IMR-90 (cell line): ENCODE measurements at regions not wholly inside any gene's neighbourhood (a gene's known extent, or its start where the extent isn't known, plus 50 kb on each side); places are given as distances from the start of the nearest gene placed in this dataset.

Source experiments
- ATAC-seq: fragments of 200-7000 bp; cut with Tn5 transposase; 2 replicates; pipeline ENCODE4 v1.9.1; 2020; ENCODE audit warnings: low read depth, mild to moderate bottlenecking, moderate library complexity
- BruUV-seq: library from RNA; stranded (reverse); fragments of 400-500 nt; replicated peaks from 2 replicates; lab custom pipeline; 2021; lab: Mats Ljungman, UMichigan
- CTCF ChIA-PET: fragments of 300-600 bp; formaldehyde crosslinking; extraction: SDS; loops from one replicate; lab custom pipeline; 2021; ENCODE audit warnings: antibody characterized with exemption; lab: Yijun Ruan, JAX
- POLR2A ChIA-PET: fragments of 300-600 bp; sonication (Branson Sonifier 250); formaldehyde crosslinking; loops from one replicate; lab custom pipeline; 2022; ENCODE audit warnings: antibody characterized with exemption; ENCODE audit not compliant: unreplicated experiment; lab: Charles Lee
- DNase-seq: peaks from one replicate; pipeline ENCODE4 v3.0.0; 2013
- H2AFZ ChIP-seq: replicated peaks from 2 replicates; pipeline ENCODE3; 2013; ENCODE audit warnings: low read length, mild to moderate bottlenecking; ENCODE audit not compliant: poor library complexity
- H2AK5ac ChIP-seq: 2 replicates; pipeline ENCODE4 v1.6.1; 2013; ENCODE audit warnings: low read depth, low read length, inconsistent platforms
- H2AK9ac ChIP-seq: replicated peaks from 2 replicates; pipeline ENCODE3; 2013; ENCODE audit warnings: mild to moderate bottlenecking, low read depth, low read length, moderate library complexity; ENCODE audit not compliant: poor library complexity
- H2BK120ac ChIP-seq: 2 replicates; pipeline ENCODE4 v1.6.1; 2013; ENCODE audit warnings: low read depth, low read length, inconsistent platforms
- H2BK15ac ChIP-seq: 3 replicates; pipeline ENCODE4 v1.6.1; 2013; ENCODE audit warnings: low read depth, low read length, inconsistent platforms
- H2BK20ac ChIP-seq: 2 replicates; pipeline ENCODE4 v1.6.1; 2013; ENCODE audit warnings: low read depth, mild to moderate bottlenecking, inconsistent platforms, low read length, moderate library complexity
- H2BK5ac ChIP-seq: 2 replicates; pipeline ENCODE4 v1.6.1; 2013; ENCODE audit warnings: mild to moderate bottlenecking, low read depth, low read length, inconsistent platforms; ENCODE audit not compliant: poor library complexity, severe bottlenecking
- H3K14ac ChIP-seq: replicated peaks from 2 replicates; pipeline ENCODE4 v1.6.1; 2013; ENCODE audit warnings: low read depth, low read length, inconsistent platforms
- H3K18ac ChIP-seq: 2 replicates; pipeline ENCODE4 v1.6.1; 2013; ENCODE audit warnings: low read depth, low read length, control low read depth
- H3K23ac ChIP-seq: 2 replicates; pipeline ENCODE4 v1.6.1; 2013; ENCODE audit warnings: low read depth, low read length, inconsistent platforms
- H3K27ac ChIP-seq: 2 replicates; pipeline ENCODE4 v1.5.1; 2013; ENCODE audit warnings: mild to moderate bottlenecking, control low read depth, low read length; ENCODE audit not compliant: insufficient read depth
- H3K27me3 ChIP-seq: 2 replicates; pipeline ENCODE4 v1.6.1; 2013; ENCODE audit warnings: low read length; ENCODE audit not compliant: control insufficient read depth, insufficient read depth
- H3K36me3 ChIP-seq: 2 replicates; pipeline ENCODE4 v1.6.1; 2013; ENCODE audit warnings: low read length, mixed read lengths; ENCODE audit not compliant: control insufficient read depth, insufficient read depth
- H3K4ac ChIP-seq: 2 replicates; pipeline ENCODE4 v1.6.1; 2013; ENCODE audit warnings: low read depth, low read length, inconsistent platforms
- H3K4me1 ChIP-seq: 2 replicates; pipeline ENCODE4 v1.6.1; 2013; ENCODE audit warnings: low read length, mixed read lengths; ENCODE audit not compliant: control insufficient read depth, insufficient read depth
- H3K4me2 ChIP-seq: 2 replicates; pipeline ENCODE4 v1.6.1; 2013; ENCODE audit warnings: low read depth, mild to moderate bottlenecking, control low read depth, low read length, moderate library complexity
- H3K4me3 ChIP-seq: 2 replicates; pipeline ENCODE4 v1.5.1; 2013; ENCODE audit warnings: low read depth, mild to moderate bottlenecking, control low read depth, low read length, moderate library complexity; ENCODE audit not compliant: insufficient read depth
- H3K56ac ChIP-seq: 2 replicates; pipeline ENCODE4 v1.6.1; 2013; ENCODE audit warnings: low read length, inconsistent platforms; ENCODE audit not compliant: insufficient read depth; ENCODE audit errors: extremely low read depth
- H3K79me1 ChIP-seq, 2 experiments: 2 replicates each; pipeline ENCODE4 v1.6.1; 2013; ENCODE audit warnings: low read length in 2 of 2, inconsistent platforms in 1 of 2, low read depth in 1 of 2
- H3K9ac ChIP-seq: 2 replicates; pipeline ENCODE4 v1.6.1; 2013; ENCODE audit warnings: low read depth, low read length, control low read depth
- H3K9me1 ChIP-seq: 2 replicates; pipeline ENCODE4 v1.6.1; 2013; ENCODE audit warnings: low read length, inconsistent platforms; ENCODE audit not compliant: insufficient read depth
- H3K9me3 ChIP-seq: 2 replicates; pipeline ENCODE4 v1.6.1; 2013; ENCODE audit warnings: low read length; ENCODE audit not compliant: control insufficient read depth, insufficient read depth
- H4K20me1 ChIP-seq: 2 replicates; pipeline ENCODE4 v1.6.1; 2013; ENCODE audit warnings: low read length, inconsistent platforms; ENCODE audit not compliant: insufficient read depth
- H4K5ac ChIP-seq: 2 replicates; pipeline ENCODE4 v1.6.1; 2013; ENCODE audit warnings: mild to moderate bottlenecking, low read depth, low read length, control low read depth
- H4K8ac ChIP-seq, 2 experiments: 2 replicates each; pipeline ENCODE4 v1.6.1; 2013; ENCODE audit warnings: low read depth in 2 of 2, low read length in 2 of 2, control low read depth in 1 of 2, inconsistent platforms in 1 of 2
- H4K91ac ChIP-seq: 2 replicates; pipeline ENCODE4 v1.6.1; 2013; ENCODE audit warnings: low read depth, low read length, inconsistent platforms; ENCODE audit not compliant: insufficient read depth
- BHLHE40 ChIP-seq: fragments of 150-350 bp; IDR thresholded peaks from 2 replicates; pipeline ENCODE4 v1.6.1; 2016; ENCODE audit warnings: mild to moderate bottlenecking, low read depth, low read length
- CEBPB ChIP-seq: IDR thresholded peaks from 2 replicates; pipeline ENCODE4 v1.6.1; 2012; ENCODE audit warnings: low read depth, low read length, improper control_type of control experiment
- MAFK ChIP-seq: IDR thresholded peaks from 2 replicates; pipeline ENCODE4 v1.6.1; 2012; ENCODE audit warnings: low read depth, low read length, improper control_type of control experiment
- MXI1 ChIP-seq: IDR thresholded peaks from 2 replicates; pipeline ENCODE4 v1.6.1; 2012; ENCODE audit warnings: low read depth, mild to moderate bottlenecking, low read length, moderate library complexity, borderline replicate concordance
- NFE2L2 ChIP-seq: fragments of 150-350 bp; IDR thresholded peaks from 2 replicates; pipeline ENCODE4 v1.6.1; 2016; ENCODE audit warnings: low read depth, mild to moderate bottlenecking, low read length
- RAD21 ChIP-seq: IDR thresholded peaks from 2 replicates; pipeline ENCODE4 v1.6.1; 2012; ENCODE audit warnings: low read length, improper control_type of control experiment
- RCOR1 ChIP-seq: IDR thresholded peaks from 2 replicates; pipeline ENCODE4 v1.6.1; 2012; ENCODE audit warnings: mild to moderate bottlenecking, low read length, improper control_type of control experiment; ENCODE audit not compliant: insufficient replicate concordance
- SMC3 ChIP-seq: fragments of 150-350 bp; IDR thresholded peaks from 2 replicates; pipeline ENCODE4 v1.6.1; 2016; ENCODE audit warnings: low read depth, mild to moderate bottlenecking, antibody characterized with exemption, low read length, moderate library complexity
- WGBS, 2 experiments: methylation state at CpG; one replicate each; pipeline versions ENCODE4 v1.1.5 to v1.1.7; 2013; ENCODE audit warnings: missing lambda C conversion rate in 2 of 2; ENCODE audit not compliant: insufficient read length in 1 of 2; ENCODE audit errors: extremely low coverage in 2 of 2; 5-methylcytosine and 5-hydroxymethylcytosine counted together
- dilution Hi-C: fragments of 300-500 bp; cut with HindIII; formaldehyde crosslinking; loops from one replicate; pipeline ENCODE4 v1.14.3; 2018; ENCODE audit warnings: low sequenced_read_pairs; ENCODE audit not compliant: unreplicated experiment
- in situ Hi-C: fragments of 300-500 bp; cut with MboI; formaldehyde crosslinking; loops from 3 replicates; pipeline ENCODE4 v1.14.3; 2019; ENCODE audit warnings: low sequenced_read_pairs, inconsistent platforms, mixed read lengths
- intact Hi-C: fragments of 100-400 bp; cut with micrococcal nuclease; formaldehyde crosslinking; loops from 2 replicates; pipeline ENCODE4 v1.10.0; 2022
- TF ChIP-seq, protein P1 (sequence below): fragments of 150-350 bp; IDR thresholded peaks from 2 replicates; pipeline ENCODE4 v1.6.1; 2017; ENCODE audit warnings: mild to moderate bottlenecking, antibody characterized with exemption, low read length, low read depth

DNA sequence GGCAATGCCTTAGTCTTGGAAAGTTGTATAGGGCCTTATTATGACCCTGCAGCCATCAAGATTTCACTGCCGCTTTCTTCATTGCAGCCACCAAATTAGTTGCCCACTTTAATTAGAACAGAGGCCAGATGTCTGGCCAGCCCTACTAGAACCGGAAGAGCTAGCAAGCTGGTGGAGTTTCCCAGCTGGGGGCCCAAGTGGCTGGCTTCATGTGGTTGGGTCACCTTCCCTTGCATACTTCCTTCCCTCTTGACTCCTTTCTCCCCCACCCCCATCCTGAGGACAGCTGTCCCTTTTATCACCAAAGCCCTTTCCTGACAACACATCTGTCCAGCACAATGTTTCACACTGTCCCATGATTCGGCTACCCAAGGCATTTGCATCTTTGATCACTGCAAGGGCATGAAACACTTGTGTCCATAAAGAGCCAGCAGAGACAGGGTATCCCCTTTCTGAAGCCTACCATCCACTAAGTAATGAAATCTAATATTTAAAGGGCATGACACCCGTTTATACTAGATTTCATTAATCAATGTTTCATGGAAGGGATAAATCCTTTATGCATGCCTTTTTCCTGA lies 187.2 kb downstream of the BCL11A start:
- ATAC-seq (no peak), DNase-seq (no peak)
- dilution Hi-C loops (no loop called here), in situ Hi-C loops (no loop called here), intact Hi-C loops (no loop called here)
- POLR2A ChIA-PET, result interaction anchor here (0.6 kb wide), 1 partner anchor 106 kb away, joined by 3 read pairs; no protein-coding TSS in a partner anchor
- Histone ChIP-seq H3K4me3 (no peak overlapping the region), H4K20me1 (no peaks in the 10 kb centered on the region), H2BK5ac (no peak overlapping the region), H2BK20ac (no peak overlapping the region), H2BK120ac (no peak overlapping the region), H3K27ac (no peak overlapping the region), H4K91ac (no peak overlapping the region), H2AK5ac (no peak overlapping the region), H3K36me3 (no peaks in the 10 kb centered on the region), H3K4ac (no peak overlapping the region), H3K14ac (no peak overlapping the region), H3K9me3 (no peaks in the 10 kb centered on the region), H2BK15ac (no peak overlapping the region), H3K9me1 (no peaks in the 10 kb centered on the region), H3K23ac (no peak overlapping the region), H3K4me2 (no peak overlapping the region), H3K79me1 (no peaks in the 10 kb centered on the region), H3K9ac (no peak overlapping the region), H3K4me1 (no peaks in the 10 kb centered on the region), H4K5ac (no peak overlapping the region), H4K8ac (no peak overlapping the region), H2AFZ (no peak overlapping the region), H3K56ac (no peak overlapping the region), H3K27me3 (no peaks in the 10 kb centered on the region; the same call in 1 of the 2 replicates), H3K18ac (no peak overlapping the region), H2AK9ac (no peak overlapping the region)
- CTCF ChIA-PET, result interaction anchor here (1.2 kb wide), 1 partner anchor 8 kb away, joined by 3 read pairs; no protein-coding TSS in a partner anchor
- WGBS, 2 experiments, result 100% methylated on average over 1 of the region's 4 CpGs; no CpG with 5 or more reads in 1 of the 2 experiments
- BruUV-seq, result no TSS peak
- no peak for TF ChIP-seq NFE2L2
- TF ChIP-seq RAD21, result no peak
- no peak for TF ChIP-seq BHLHE40
- TF ChIP-seq MAFK, result no peak
- TF ChIP-seq, protein P1, sequence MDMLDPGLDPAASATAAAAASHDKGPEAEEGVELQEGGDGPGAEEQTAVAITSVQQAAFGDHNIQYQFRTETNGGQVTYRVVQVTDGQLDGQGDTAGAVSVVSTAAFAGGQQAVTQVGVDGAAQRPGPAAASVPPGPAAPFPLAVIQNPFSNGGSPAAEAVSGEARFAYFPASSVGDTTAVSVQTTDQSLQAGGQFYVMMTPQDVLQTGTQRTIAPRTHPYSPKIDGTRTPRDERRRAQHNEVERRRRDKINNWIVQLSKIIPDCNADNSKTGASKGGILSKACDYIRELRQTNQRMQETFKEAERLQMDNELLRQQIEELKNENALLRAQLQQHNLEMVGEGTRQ, result no peak
- TF ChIP-seq MXI1, result no peak
- TF ChIP-seq CEBPB, result no peak
- TF ChIP-seq SMC3, result no peak
- no peak for TF ChIP-seq RCOR1
